Activated CD8-positive, alpha-beta T cell treated with anti-CD3 and anti-CD28 coated beads for 36 hours (primary cell): ENCODE measurements at regions not wholly inside any gene's neighbourhood (a gene's known extent, or its start where the extent isn't known, plus 50 kb on each side); places are given as distances from the start of the nearest gene placed in this dataset.

Experiments
- ATAC-seq: fragments of 200-7000 bp; cut with Tn5 transposase; one replicate; pipeline ENCODE4 v1.10.0; 2021; ENCODE audit warnings: mild to moderate bottlenecking, moderate library complexity
- CTCF ChIA-PET: fragments of 350-600 bp; sonication (Branson Sonifier 250); formaldehyde crosslinking; loops from one replicate; lab custom pipeline; 2021; ENCODE audit warnings: antibody characterized with exemption; lab: Charles Lee
- POLR2A ChIA-PET: fragments of 350-600 bp; sonication (Branson Sonifier 250); formaldehyde crosslinking; loops from one replicate; lab custom pipeline; 2021; ENCODE audit warnings: antibody characterized with exemption; lab: Charles Lee
- DNase-seq: peaks from one replicate; pipeline ENCODE4 v3.0.0-alpha.2; 2020
- H3K27ac Mint-ChIP-seq: one replicate; pipeline ENCODE4 v1.8.0; 2021; ENCODE audit warnings: mild to moderate bottlenecking, mixed read lengths
- H3K27me3 Mint-ChIP-seq: one replicate; pipeline ENCODE4 v1.8.0; 2021; ENCODE audit warnings: mixed read lengths
- H3K36me3 Mint-ChIP-seq: one replicate; pipeline ENCODE4 v1.8.0; 2021; ENCODE audit warnings: low read depth, mixed read lengths
- H3K4me1 Mint-ChIP-seq: one replicate; pipeline ENCODE4 v1.8.0; 2021; ENCODE audit warnings: low read depth, mixed read lengths
- H3K4me3 Mint-ChIP-seq: one replicate; pipeline ENCODE4 v1.8.0; 2021; ENCODE audit warnings: mild to moderate bottlenecking, moderate library complexity, mixed read lengths
- H3K9me3 Mint-ChIP-seq: one replicate; pipeline ENCODE4 v1.8.0; 2021; ENCODE audit warnings: mixed read lengths
- CTCF ChIP-seq: fragments of 200-600 bp; IDR thresholded peaks from one replicate; pipeline ENCODE4 v1.8.0; 2022; ENCODE audit warnings: antibody characterized with exemption, mild to moderate bottlenecking
- intact Hi-C: fragments of 100-400 bp; cut with micrococcal nuclease; formaldehyde crosslinking; loops from one replicate; pipeline ENCODE4 v1.10.0; 2022

- intact Hi-C loops, result no loop called here
- no peak for DNase-seq
- ChIA-PET CTCF (no interaction called here), POLR2A (no interaction called here)
- H3K9me3 Mint-ChIP-seq, result peaks cover 9% of the 10 kb centered on the region
- no peak overlapping the region for H3K4me3 Mint-ChIP-seq
- no peak for ATAC-seq
- no peaks in the 10 kb centered on the region for H3K27me3 Mint-ChIP-seq
- no peaks in the 10 kb centered on the region for H3K36me3 Mint-ChIP-seq
- no peak overlapping the region for H3K27ac Mint-ChIP-seq
- TF ChIP-seq CTCF, result no peak
- H3K4me1 Mint-ChIP-seq, result no peaks in the 10 kb centered on the region
Measured at GRCh38 chr2:59706729-59707128, 846.7 kb downstream of the BCL11A start.

- Mint-ChIP-seq H3K9me3 (peaks cover 9% of the 10 kb centered on the region), H3K4me1 (no peaks in the 10 kb centered on the region), H3K27ac (no peak overlapping the region), H3K36me3 (no peaks in the 10 kb centered on the region), H3K4me3 (no peak overlapping the region), H3K27me3 (no peaks in the 10 kb centered on the region)
- ATAC-seq (no peak), DNase-seq (no peak)
- TF ChIP-seq CTCF, result no peak
- intact Hi-C loops, result no loop called here
- CTCF ChIA-PET, result no interaction called here
- POLR2A ChIA-PET, result no interaction called here
Measured at GRCh38 chr2:59703796-59704195, 849.7 kb downstream of the BCL11A start.

- CTCF ChIA-PET, result no interaction called here
- intact Hi-C loops, result no loop called here
Measured at GRCh38 chr2:59702026-59702425, 851.4 kb downstream of the BCL11A start.

GRCh38 chr2:59701271-59701994 lies 852.0 kb downstream of the BCL11A start:
- no peak for ATAC-seq
- intact Hi-C loops, result no loop called here
- ChIA-PET CTCF (no interaction called here), POLR2A (no interaction called here)
- Mint-ChIP-seq H3K4me1 (no peaks in the 10 kb centered on the region), H3K9me3 (peaks cover 9% of the 10 kb centered on the region), H3K27ac (no peak overlapping the region), H3K36me3 (no peaks in the 10 kb centered on the region), H3K27me3 (no peaks in the 10 kb centered on the region), H3K4me3 (no peak overlapping the region)
- TF ChIP-seq CTCF, result no peak
- no peak for DNase-seq

More at GRCh38 chr2:59702026-59702425, 851.4 kb downstream of the BCL11A start:
- peaks cover 9% of the 10 kb centered on the region for H3K9me3 Mint-ChIP-seq
- H3K27me3 Mint-ChIP-seq, result no peaks in the 10 kb centered on the region
- no peak for DNase-seq
- H3K4me3 Mint-ChIP-seq, result no peak overlapping the region
- no peaks in the 10 kb centered on the region for H3K36me3 Mint-ChIP-seq
- POLR2A ChIA-PET, result no interaction called here
- no peak overlapping the region for H3K27ac Mint-ChIP-seq
- no peak for ATAC-seq
- H3K4me1 Mint-ChIP-seq, result no peaks in the 10 kb centered on the region
- no peak for TF ChIP-seq CTCF

GRCh38 chr2:59694176-59694575 lies 859.3 kb downstream of the BCL11A start:
- H3K4me1 Mint-ChIP-seq, result no peaks in the 10 kb centered on the region
- ChIA-PET CTCF (no interaction called here), POLR2A (no interaction called here)
- intact Hi-C loops, result no loop called here
- no peak for ATAC-seq
- H3K27ac Mint-ChIP-seq, result no peak overlapping the region
- TF ChIP-seq CTCF, result no peak
- H3K9me3 Mint-ChIP-seq, result no peaks in the 10 kb centered on the region
- H3K4me3 Mint-ChIP-seq, result no peak overlapping the region
- H3K36me3 Mint-ChIP-seq, result no peaks in the 10 kb centered on the region
- H3K27me3 Mint-ChIP-seq, result no peaks in the 10 kb centered on the region
- DNase-seq, result no peak
